T-helper 2 cell treated with Interferon-gamma antibody and Interleukin-4, amounts not matched to agents 5 μg/mL and 100 μg/mL, for 36 hours (primary cell): ENCODE measurements at regions not wholly inside any gene's neighbourhood (a gene's known extent, or its start where the extent isn't known, plus 50 kb on each side); places are given as distances from the start of the nearest gene placed in this dataset.

ENCODE experiments used
- DNase-seq: peaks from one replicate; pipeline ENCODE4 v3.0.0; 2021; ENCODE audit warnings: low spot score
- H3K27ac Mint-ChIP-seq: one replicate; pipeline ENCODE4 v1.8.0; 2021; ENCODE audit warnings: mild to moderate bottlenecking, mixed read lengths
- H3K27me3 Mint-ChIP-seq: one replicate; pipeline ENCODE4 v1.8.0; 2021; ENCODE audit warnings: low read depth, mixed read lengths
- H3K36me3 Mint-ChIP-seq: one replicate; pipeline ENCODE4 v1.8.0; 2021; ENCODE audit warnings: low read depth, mixed read lengths
- H3K4me1 Mint-ChIP-seq: one replicate; pipeline ENCODE4 v1.8.0; 2021; ENCODE audit warnings: low read depth, mixed read lengths
- H3K4me3 Mint-ChIP-seq: one replicate; pipeline ENCODE4 v1.8.0; 2022; ENCODE audit warnings: mild to moderate bottlenecking, moderate library complexity, mixed read lengths
- H3K9me3 Mint-ChIP-seq: one replicate; pipeline ENCODE4 v1.8.0; 2021; ENCODE audit warnings: mixed read lengths

- DNase-seq = no peak
- no peaks in the 10 kb centered on the region for H3K27me3 Mint-ChIP-seq
- H3K4me3 Mint-ChIP-seq = no peak overlapping the region
- no peak overlapping the region for H3K27ac Mint-ChIP-seq
- no peaks in the 10 kb centered on the region for H3K4me1 Mint-ChIP-seq
- no peaks in the 10 kb centered on the region for H3K36me3 Mint-ChIP-seq
- no peaks in the 10 kb centered on the region for H3K9me3 Mint-ChIP-seq
These were observed 285.0 kb upstream of the HABP2 start for GRCh38 chr10:113267619-113268562.

- no peak for DNase-seq
- no peaks in the 10 kb centered on the region for H3K4me1 Mint-ChIP-seq
- H3K27me3 Mint-ChIP-seq = no peaks in the 10 kb centered on the region
- H3K9me3 Mint-ChIP-seq = no peaks in the 10 kb centered on the region
- no peak overlapping the region for H3K4me3 Mint-ChIP-seq
- H3K36me3 Mint-ChIP-seq = no peaks in the 10 kb centered on the region
- no peak overlapping the region for H3K27ac Mint-ChIP-seq
These were observed 283.5 kb upstream of the HABP2 start for GRCh38 chr10:113269333-113269732.

GRCh38 chr10:113272511-113272910, 280.3 kb upstream of the HABP2 start:
- Mint-ChIP-seq H3K9me3 (peaks cover 5% of the 10 kb centered on the region), H3K4me1 (no peaks in the 10 kb centered on the region), H3K36me3 (no peaks in the 10 kb centered on the region), H3K27me3 (no peaks in the 10 kb centered on the region), H3K4me3 (no peak overlapping the region), H3K27ac (no peak overlapping the region)
- no peak for DNase-seq

GRCh38 chr10:113273181-113274163, 279.4 kb upstream of the HABP2 start:
- Mint-ChIP-seq H3K36me3 (no peaks in the 10 kb centered on the region), H3K27ac (no peak overlapping the region), H3K4me3 (no peak overlapping the region), H3K9me3 (peaks cover 5% of the 10 kb centered on the region), H3K4me1 (no peaks in the 10 kb centered on the region), H3K27me3 (no peaks in the 10 kb centered on the region)
- no peak for DNase-seq

- Mint-ChIP-seq H3K4me3 (no peak overlapping the region), H3K4me1 (no peaks in the 10 kb centered on the region), H3K27me3 (no peaks in the 10 kb centered on the region), H3K27ac (no peak overlapping the region), H3K9me3 (peaks cover 5% of the 10 kb centered on the region), H3K36me3 (no peaks in the 10 kb centered on the region)
- DNase-seq = no peak
These were observed 278.6 kb upstream of the HABP2 start for GRCh38 chr10:113274176-113274829.

GRCh38 chr10:113278221-113278620, 274.6 kb upstream of the HABP2 start:
- DNase-seq = no peak
- Mint-ChIP-seq H3K36me3 (no peaks in the 10 kb centered on the region), H3K4me1 (no peaks in the 10 kb centered on the region), H3K9me3 (peaks cover 5% of the 10 kb centered on the region), H3K4me3 (no peak overlapping the region), H3K27me3 (no peaks in the 10 kb centered on the region), H3K27ac (no peak overlapping the region)

GRCh38 chr10:113278664-113279063, 274.2 kb upstream of the HABP2 start:
- H3K9me3 Mint-ChIP-seq = peaks cover 5% of the 10 kb centered on the region
- no peak for DNase-seq
- no peak overlapping the region for H3K27ac Mint-ChIP-seq
- no peaks in the 10 kb centered on the region for H3K4me1 Mint-ChIP-seq
- no peak overlapping the region for H3K4me3 Mint-ChIP-seq
- no peaks in the 10 kb centered on the region for H3K36me3 Mint-ChIP-seq
- H3K27me3 Mint-ChIP-seq = no peaks in the 10 kb centered on the region

- no peak overlapping the region for H3K4me3 Mint-ChIP-seq
- no peaks in the 10 kb centered on the region for H3K36me3 Mint-ChIP-seq
- no peak for DNase-seq
- peaks cover 5% of the 10 kb centered on the region for H3K9me3 Mint-ChIP-seq
- no peaks in the 10 kb centered on the region for H3K27me3 Mint-ChIP-seq
- no peak overlapping the region for H3K27ac Mint-ChIP-seq
- no peaks in the 10 kb centered on the region for H3K4me1 Mint-ChIP-seq
These were observed 273.6 kb upstream of the HABP2 start for GRCh38 chr10:113279262-113279661.

GRCh38 chr10:113282564-113282963, 270.3 kb upstream of the HABP2 start:
- H3K27me3 Mint-ChIP-seq = no peaks in the 10 kb centered on the region
- DNase-seq = no peak
- H3K27ac Mint-ChIP-seq = no peak overlapping the region
- H3K4me3 Mint-ChIP-seq = no peak overlapping the region
- no peaks in the 10 kb centered on the region for H3K4me1 Mint-ChIP-seq
- no peaks in the 10 kb centered on the region for H3K9me3 Mint-ChIP-seq
- H3K36me3 Mint-ChIP-seq = no peaks in the 10 kb centered on the region

- Mint-ChIP-seq H3K36me3 (no peaks in the 10 kb centered on the region), H3K9me3 (no peaks in the 10 kb centered on the region), H3K4me1 (no peaks in the 10 kb centered on the region), H3K27me3 (no peaks in the 10 kb centered on the region), H3K4me3 (no peak overlapping the region), H3K27ac (no peak overlapping the region)
- DNase-seq = no peak
These were observed 269.7 kb upstream of the HABP2 start for GRCh38 chr10:113283189-113283588.

- H3K27ac Mint-ChIP-seq = no peak overlapping the region
- no peaks in the 10 kb centered on the region for H3K4me1 Mint-ChIP-seq
- H3K9me3 Mint-ChIP-seq = no peaks in the 10 kb centered on the region
- H3K36me3 Mint-ChIP-seq = no peaks in the 10 kb centered on the region
- no peaks in the 10 kb centered on the region for H3K27me3 Mint-ChIP-seq
- no peak overlapping the region for H3K4me3 Mint-ChIP-seq
- DNase-seq = no peak
These were observed 268.2 kb upstream of the HABP2 start for GRCh38 chr10:113284635-113285034.

- H3K9me3 Mint-ChIP-seq = no peaks in the 10 kb centered on the region
- DNase-seq = no peak
- no peak overlapping the region for H3K27ac Mint-ChIP-seq
- no peaks in the 10 kb centered on the region for H3K27me3 Mint-ChIP-seq
- H3K4me1 Mint-ChIP-seq = no peaks in the 10 kb centered on the region
- H3K4me3 Mint-ChIP-seq = no peak overlapping the region
- no peaks in the 10 kb centered on the region for H3K36me3 Mint-ChIP-seq
These were observed 267.5 kb upstream of the HABP2 start for GRCh38 chr10:113285305-113285704.

GRCh38 chr10:113287592-113287991, 265.3 kb upstream of the HABP2 start:
- no peak overlapping the region for H3K4me3 Mint-ChIP-seq
- no peak overlapping the region for H3K27ac Mint-ChIP-seq

GRCh38 chr10:113290137-113290536, 262.7 kb upstream of the HABP2 start:
- Mint-ChIP-seq H3K27ac (no peak overlapping the region), H3K36me3 (no peaks in the 10 kb centered on the region), H3K4me1 (no peaks in the 10 kb centered on the region), H3K4me3 (no peak overlapping the region), H3K27me3 (no peaks in the 10 kb centered on the region), H3K9me3 (no peaks in the 10 kb centered on the region)
- no peak for DNase-seq

More at GRCh38 chr10:113287592-113287991, 265.3 kb upstream of the HABP2 start:
- H3K27me3 Mint-ChIP-seq = no peaks in the 10 kb centered on the region
- no peaks in the 10 kb centered on the region for H3K4me1 Mint-ChIP-seq
- no peak for DNase-seq
- H3K36me3 Mint-ChIP-seq = no peaks in the 10 kb centered on the region
- H3K9me3 Mint-ChIP-seq = no peaks in the 10 kb centered on the region
